IMR-90 (cell line): ENCODE measurements at regions not wholly inside any gene's neighbourhood (a gene's known extent, or its start where the extent isn't known, plus 50 kb on each side); places are given as distances from the start of the nearest gene placed in this dataset.

ENCODE experiments used
- ATAC-seq: fragments of 200-7000 bp; cut with Tn5 transposase; 2 replicates; pipeline ENCODE4 v1.9.1; 2020; ENCODE audit warnings: low read depth, mild to moderate bottlenecking, moderate library complexity
- BruUV-seq: library from RNA; stranded (reverse); fragments of 400-500 nt; replicated peaks from 2 replicates; lab custom pipeline; 2021; lab: Mats Ljungman, UMichigan
- CTCF ChIA-PET: fragments of 300-600 bp; formaldehyde crosslinking; extraction: SDS; loops from one replicate; lab custom pipeline; 2021; ENCODE audit warnings: antibody characterized with exemption; lab: Yijun Ruan, JAX
- POLR2A ChIA-PET: fragments of 300-600 bp; sonication (Branson Sonifier 250); formaldehyde crosslinking; loops from one replicate; lab custom pipeline; 2022; ENCODE audit warnings: antibody characterized with exemption; ENCODE audit not compliant: unreplicated experiment; lab: Charles Lee
- DNase-seq: peaks from one replicate; pipeline ENCODE4 v3.0.0; 2013
- H2AFZ ChIP-seq: replicated peaks from 2 replicates; pipeline ENCODE3; 2013; ENCODE audit warnings: low read length, mild to moderate bottlenecking; ENCODE audit not compliant: poor library complexity
- H2AK5ac ChIP-seq: 2 replicates; pipeline ENCODE4 v1.6.1; 2013; ENCODE audit warnings: low read depth, low read length, inconsistent platforms
- H2AK9ac ChIP-seq: replicated peaks from 2 replicates; pipeline ENCODE3; 2013; ENCODE audit warnings: mild to moderate bottlenecking, low read depth, low read length, moderate library complexity; ENCODE audit not compliant: poor library complexity
- H2BK120ac ChIP-seq: 2 replicates; pipeline ENCODE4 v1.6.1; 2013; ENCODE audit warnings: low read depth, low read length, inconsistent platforms
- H2BK15ac ChIP-seq: 3 replicates; pipeline ENCODE4 v1.6.1; 2013; ENCODE audit warnings: low read depth, low read length, inconsistent platforms
- H2BK20ac ChIP-seq: 2 replicates; pipeline ENCODE4 v1.6.1; 2013; ENCODE audit warnings: low read depth, mild to moderate bottlenecking, inconsistent platforms, low read length, moderate library complexity
- H2BK5ac ChIP-seq: 2 replicates; pipeline ENCODE4 v1.6.1; 2013; ENCODE audit warnings: mild to moderate bottlenecking, low read depth, low read length, inconsistent platforms; ENCODE audit not compliant: poor library complexity, severe bottlenecking
- H3K14ac ChIP-seq: replicated peaks from 2 replicates; pipeline ENCODE4 v1.6.1; 2013; ENCODE audit warnings: low read depth, low read length, inconsistent platforms
- H3K18ac ChIP-seq: 2 replicates; pipeline ENCODE4 v1.6.1; 2013; ENCODE audit warnings: low read depth, low read length, control low read depth
- H3K23ac ChIP-seq: 2 replicates; pipeline ENCODE4 v1.6.1; 2013; ENCODE audit warnings: low read depth, low read length, inconsistent platforms
- H3K27ac ChIP-seq: 2 replicates; pipeline ENCODE4 v1.5.1; 2013; ENCODE audit warnings: mild to moderate bottlenecking, control low read depth, low read length; ENCODE audit not compliant: insufficient read depth
- H3K27me3 ChIP-seq: 2 replicates; pipeline ENCODE4 v1.6.1; 2013; ENCODE audit warnings: low read length; ENCODE audit not compliant: control insufficient read depth, insufficient read depth
- H3K36me3 ChIP-seq: 2 replicates; pipeline ENCODE4 v1.6.1; 2013; ENCODE audit warnings: low read length, mixed read lengths; ENCODE audit not compliant: control insufficient read depth, insufficient read depth
- H3K4ac ChIP-seq: 2 replicates; pipeline ENCODE4 v1.6.1; 2013; ENCODE audit warnings: low read depth, low read length, inconsistent platforms
- H3K4me1 ChIP-seq: 2 replicates; pipeline ENCODE4 v1.6.1; 2013; ENCODE audit warnings: low read length, mixed read lengths; ENCODE audit not compliant: control insufficient read depth, insufficient read depth
- H3K4me2 ChIP-seq: 2 replicates; pipeline ENCODE4 v1.6.1; 2013; ENCODE audit warnings: low read depth, mild to moderate bottlenecking, control low read depth, low read length, moderate library complexity
- H3K4me3 ChIP-seq: 2 replicates; pipeline ENCODE4 v1.5.1; 2013; ENCODE audit warnings: low read depth, mild to moderate bottlenecking, control low read depth, low read length, moderate library complexity; ENCODE audit not compliant: insufficient read depth
- H3K56ac ChIP-seq: 2 replicates; pipeline ENCODE4 v1.6.1; 2013; ENCODE audit warnings: low read length, inconsistent platforms; ENCODE audit not compliant: insufficient read depth; ENCODE audit errors: extremely low read depth
- H3K79me1 ChIP-seq, 2 experiments: 2 replicates each; pipeline ENCODE4 v1.6.1; 2013; ENCODE audit warnings: low read length in 2 of 2, inconsistent platforms in 1 of 2, low read depth in 1 of 2
- H3K9ac ChIP-seq: 2 replicates; pipeline ENCODE4 v1.6.1; 2013; ENCODE audit warnings: low read depth, low read length, control low read depth
- H3K9me1 ChIP-seq: 2 replicates; pipeline ENCODE4 v1.6.1; 2013; ENCODE audit warnings: low read length, inconsistent platforms; ENCODE audit not compliant: insufficient read depth
- H3K9me3 ChIP-seq: 2 replicates; pipeline ENCODE4 v1.6.1; 2013; ENCODE audit warnings: low read length; ENCODE audit not compliant: control insufficient read depth, insufficient read depth
- H4K20me1 ChIP-seq: 2 replicates; pipeline ENCODE4 v1.6.1; 2013; ENCODE audit warnings: low read length, inconsistent platforms; ENCODE audit not compliant: insufficient read depth
- H4K5ac ChIP-seq: 2 replicates; pipeline ENCODE4 v1.6.1; 2013; ENCODE audit warnings: mild to moderate bottlenecking, low read depth, low read length, control low read depth
- H4K8ac ChIP-seq, 2 experiments: 2 replicates each; pipeline ENCODE4 v1.6.1; 2013; ENCODE audit warnings: low read depth in 2 of 2, low read length in 2 of 2, control low read depth in 1 of 2, inconsistent platforms in 1 of 2
- H4K91ac ChIP-seq: 2 replicates; pipeline ENCODE4 v1.6.1; 2013; ENCODE audit warnings: low read depth, low read length, inconsistent platforms; ENCODE audit not compliant: insufficient read depth
- BHLHE40 ChIP-seq: fragments of 150-350 bp; IDR thresholded peaks from 2 replicates; pipeline ENCODE4 v1.6.1; 2016; ENCODE audit warnings: mild to moderate bottlenecking, low read depth, low read length
- CEBPB ChIP-seq: IDR thresholded peaks from 2 replicates; pipeline ENCODE4 v1.6.1; 2012; ENCODE audit warnings: low read depth, low read length, improper control_type of control experiment
- CHD1 ChIP-seq: IDR thresholded peaks from 2 replicates; pipeline ENCODE4 v1.6.1; 2012; ENCODE audit warnings: low read depth, low read length, improper control_type of control experiment
- CTCF ChIP-seq: conservative IDR thresholded peaks from 2 replicates; pipeline ENCODE4 v1.5.1; 2012; ENCODE audit warnings: mild to moderate bottlenecking, low read depth, low read length, improper control_type of control experiment
- FOS ChIP-seq: fragments of 150-350 bp; IDR thresholded peaks from 2 replicates; pipeline ENCODE4 v1.6.1; 2016; ENCODE audit warnings: low read depth, low read length
- MAFK ChIP-seq: IDR thresholded peaks from 2 replicates; pipeline ENCODE4 v1.6.1; 2012; ENCODE audit warnings: low read depth, low read length, improper control_type of control experiment
- MAZ ChIP-seq: IDR thresholded peaks from 2 replicates; pipeline ENCODE4 v1.6.1; 2012; ENCODE audit warnings: low read depth, mild to moderate bottlenecking, low read length, improper control_type of control experiment, moderate library complexity, borderline replicate concordance
- MXI1 ChIP-seq: IDR thresholded peaks from 2 replicates; pipeline ENCODE4 v1.6.1; 2012; ENCODE audit warnings: low read depth, mild to moderate bottlenecking, low read length, moderate library complexity, borderline replicate concordance
- NFE2L2 ChIP-seq: fragments of 150-350 bp; IDR thresholded peaks from 2 replicates; pipeline ENCODE4 v1.6.1; 2016; ENCODE audit warnings: low read depth, mild to moderate bottlenecking, low read length
- POLR2A ChIP-seq: IDR thresholded peaks from 2 replicates; pipeline ENCODE4 v1.6.1; 2012; ENCODE audit warnings: mild to moderate bottlenecking, low read depth, low read length
- RAD21 ChIP-seq: IDR thresholded peaks from 2 replicates; pipeline ENCODE4 v1.6.1; 2012; ENCODE audit warnings: low read length, improper control_type of control experiment
- RCOR1 ChIP-seq: IDR thresholded peaks from 2 replicates; pipeline ENCODE4 v1.6.1; 2012; ENCODE audit warnings: mild to moderate bottlenecking, low read length, improper control_type of control experiment; ENCODE audit not compliant: insufficient replicate concordance
- RFX5 ChIP-seq: IDR thresholded peaks from 2 replicates; pipeline ENCODE4 v1.8.0; 2012; ENCODE audit warnings: low read depth, mild to moderate bottlenecking, low read length, moderate library complexity
- SMC3 ChIP-seq: fragments of 150-350 bp; IDR thresholded peaks from 2 replicates; pipeline ENCODE4 v1.6.1; 2016; ENCODE audit warnings: low read depth, mild to moderate bottlenecking, antibody characterized with exemption, low read length, moderate library complexity
- WGBS, 2 experiments: methylation state at CpG; one replicate each; pipeline versions ENCODE4 v1.1.5 to v1.1.7; 2013; ENCODE audit warnings: missing lambda C conversion rate in 2 of 2; ENCODE audit not compliant: insufficient read length in 1 of 2; ENCODE audit errors: extremely low coverage in 2 of 2; 5-methylcytosine and 5-hydroxymethylcytosine counted together
- dilution Hi-C: fragments of 300-500 bp; cut with HindIII; formaldehyde crosslinking; loops from one replicate; pipeline ENCODE4 v1.14.3; 2018; ENCODE audit warnings: low sequenced_read_pairs; ENCODE audit not compliant: unreplicated experiment
- in situ Hi-C: fragments of 300-500 bp; cut with MboI; formaldehyde crosslinking; loops from 3 replicates; pipeline ENCODE4 v1.14.3; 2019; ENCODE audit warnings: low sequenced_read_pairs, inconsistent platforms, mixed read lengths
- intact Hi-C: fragments of 100-400 bp; cut with micrococcal nuclease; formaldehyde crosslinking; loops from 2 replicates; pipeline ENCODE4 v1.10.0; 2022
- TF ChIP-seq, protein P1 (sequence below): fragments of 150-350 bp; IDR thresholded peaks from 2 replicates; pipeline ENCODE4 v1.6.1; 2017; ENCODE audit warnings: mild to moderate bottlenecking, antibody characterized with exemption, low read length, low read depth
- TF ChIP-seq, protein P2 (sequence below): fragments of 150-350 bp; IDR thresholded peaks from 2 replicates; pipeline ENCODE4 v1.6.1; 2016; ENCODE audit warnings: low read depth, mild to moderate bottlenecking, low read length, moderate library complexity, borderline replicate concordance

DNA sequence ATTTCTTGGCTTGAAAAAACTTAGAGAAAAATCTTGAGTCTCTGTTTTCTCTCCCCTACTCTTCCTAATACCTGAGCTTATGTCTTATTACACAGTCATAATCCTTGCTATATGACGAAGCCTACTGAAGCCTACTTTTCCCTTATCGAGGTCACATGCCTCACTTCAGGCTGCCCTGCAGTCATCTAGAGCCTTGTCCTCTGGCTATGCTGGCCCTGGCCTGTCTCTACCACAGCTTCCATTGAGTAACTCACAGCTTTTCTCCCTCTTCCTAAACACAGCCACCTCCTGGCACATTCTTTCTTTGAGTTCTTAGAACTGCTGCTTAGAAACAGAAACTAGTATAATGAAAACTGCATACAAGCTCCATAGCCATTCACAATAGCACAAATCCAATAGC, 1698.3 kb downstream of the STIM2 start:
- no peaks in the 10 kb centered on the region for H3K27me3 ChIP-seq
- no peak overlapping the region for H2BK20ac ChIP-seq
- no peak overlapping the region for H3K18ac ChIP-seq
- H3K4me1 ChIP-seq: no peaks in the 10 kb centered on the region
- H3K9me3 ChIP-seq: no peaks in the 10 kb centered on the region
- no peak overlapping the region for H4K8ac ChIP-seq
- H2AK5ac ChIP-seq: 0 out of 2 replicates have a peak overlapping the region, but pooled peaks have one; percentile 39
- H3K23ac ChIP-seq: no peak overlapping the region
- no peak overlapping the region for H4K91ac ChIP-seq
- ChIA-PET CTCF (no interaction called here), POLR2A (no interaction called here)
- H3K4me2 ChIP-seq: no peak overlapping the region
- in situ Hi-C loops (no loop called here), intact Hi-C loops (no loop called here), dilution Hi-C loops (no loop called here)
- H2AK9ac ChIP-seq: peak overlapping the region; percentile 33
- H2AFZ ChIP-seq: no peak overlapping the region
- H3K79me1 ChIP-seq: no peaks in the 10 kb centered on the region
- H4K5ac ChIP-seq: no peak overlapping the region
- WGBS, 2 experiments: 100% methylated on average over 1 of the region's 2 CpGs; no CpG with 5 or more reads in 1 of the 2 experiments
- H2BK120ac ChIP-seq: no peak overlapping the region
- H3K56ac ChIP-seq: no peak overlapping the region
- no peak overlapping the region for H3K4me3 ChIP-seq
- TF ChIP-seq MXI1: no peak
- no peak for TF ChIP-seq MAFK
- TF ChIP-seq POLR2A: no peak
- TF ChIP-seq, protein P1, sequence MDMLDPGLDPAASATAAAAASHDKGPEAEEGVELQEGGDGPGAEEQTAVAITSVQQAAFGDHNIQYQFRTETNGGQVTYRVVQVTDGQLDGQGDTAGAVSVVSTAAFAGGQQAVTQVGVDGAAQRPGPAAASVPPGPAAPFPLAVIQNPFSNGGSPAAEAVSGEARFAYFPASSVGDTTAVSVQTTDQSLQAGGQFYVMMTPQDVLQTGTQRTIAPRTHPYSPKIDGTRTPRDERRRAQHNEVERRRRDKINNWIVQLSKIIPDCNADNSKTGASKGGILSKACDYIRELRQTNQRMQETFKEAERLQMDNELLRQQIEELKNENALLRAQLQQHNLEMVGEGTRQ: no peak
- TF ChIP-seq RAD21: no peak
- no peak for TF ChIP-seq CTCF
- TF ChIP-seq CHD1: no peak
- TF ChIP-seq SMC3: no peak
- TF ChIP-seq NFE2L2: no peak
- TF ChIP-seq MAZ: no peak
- no peak for TF ChIP-seq RFX5
- TF ChIP-seq CEBPB: no peak
- TF ChIP-seq, protein P2, sequence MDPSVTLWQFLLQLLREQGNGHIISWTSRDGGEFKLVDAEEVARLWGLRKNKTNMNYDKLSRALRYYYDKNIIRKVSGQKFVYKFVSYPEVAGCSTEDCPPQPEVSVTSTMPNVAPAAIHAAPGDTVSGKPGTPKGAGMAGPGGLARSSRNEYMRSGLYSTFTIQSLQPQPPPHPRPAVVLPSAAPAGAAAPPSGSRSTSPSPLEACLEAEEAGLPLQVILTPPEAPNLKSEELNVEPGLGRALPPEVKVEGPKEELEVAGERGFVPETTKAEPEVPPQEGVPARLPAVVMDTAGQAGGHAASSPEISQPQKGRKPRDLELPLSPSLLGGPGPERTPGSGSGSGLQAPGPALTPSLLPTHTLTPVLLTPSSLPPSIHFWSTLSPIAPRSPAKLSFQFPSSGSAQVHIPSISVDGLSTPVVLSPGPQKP: no peak
- TF ChIP-seq FOS: no peak
- no peak for TF ChIP-seq BHLHE40
- TF ChIP-seq RCOR1: no peak
- no peak overlapping the region for H3K14ac ChIP-seq
- H3K9me1 ChIP-seq: no peaks in the 10 kb centered on the region; the same call in 1 of the 2 replicates
- H3K36me3 ChIP-seq: no peaks in the 10 kb centered on the region
- no peak overlapping the region for H3K9ac ChIP-seq
- DNase-seq (peak; percentile 5), ATAC-seq (no peak; the same call in 1 of the 2 replicates)
- no peak overlapping the region for H2BK5ac ChIP-seq
- 0 out of 2 replicates have a peak overlapping the region, but pooled peaks have one; percentile 42 for H3K4ac ChIP-seq
- no peaks in the 10 kb centered on the region for H4K20me1 ChIP-seq
- no peak overlapping the region for H3K27ac ChIP-seq
- no peak overlapping the region for H2BK15ac ChIP-seq
- no TSS peak for BruUV-seq
